GM19438 (cell line): ENCODE measurements at regions not wholly inside any gene's neighbourhood (a gene's known extent, or its start where the extent isn't known, plus 50 kb on each side); places are given as distances from the start of the nearest gene placed in this dataset.
"Not testable (repeated sequence)": the region's sequence is repeated elsewhere in the genome, so short reads cannot be mapped to it uniquely, and the experiment has no call there.

ENCODE experiments used
- ATAC-seq: cut with Tn5 transposase; IDR thresholded peaks from one replicate; pipeline ENCODE4 v1.9.1; 2021; ENCODE audit warnings: low read depth; ENCODE audit not compliant: unreplicated experiment

- no peak for ATAC-seq
These were observed 54.1 kb upstream of the SHLD1 start for GRCh38 chr20:5696011-5696559.

GRCh38 chr20:5691918-5692618 lies 58.1 kb upstream of the SHLD1 start:
- peak; percentile 99 for ATAC-seq

- no peak for ATAC-seq
These were observed 60.7 kb upstream of the SHLD1 start for GRCh38 chr20:5689463-5689862.

GRCh38 chr20:5688431-5688972 lies 61.7 kb upstream of the SHLD1 start:
- no peak for ATAC-seq

GRCh38 chr20:5687884-5688283 lies 62.3 kb upstream of the SHLD1 start:
- no peak for ATAC-seq

- no peak for ATAC-seq
These were observed 63.7 kb upstream of the SHLD1 start for GRCh38 chr20:5686384-5687105.

- not testable (repeated sequence) for ATAC-seq
These were observed 67.6 kb upstream of the SHLD1 start for GRCh38 chr20:5682556-5682955.

GRCh38 chr20:5680192-5680591 lies 69.4 kb upstream of the GPCPD1 start:
- ATAC-seq, result no peak

GRCh38 chr20:5678777-5679176 lies 68.0 kb upstream of the GPCPD1 start:
- no peak for ATAC-seq

- ATAC-seq, result not testable (repeated sequence)
These were observed 67.1 kb upstream of the GPCPD1 start for GRCh38 chr20:5677944-5678343.

GRCh38 chr20:5677389-5677788 lies 66.6 kb upstream of the GPCPD1 start:
- no peak for ATAC-seq

GRCh38 chr20:5675103-5676091 lies 64.6 kb upstream of the GPCPD1 start:
- no peak for ATAC-seq

GRCh38 chr20:5674176-5674660 lies 63.4 kb upstream of the GPCPD1 start:
- peak; percentile 86 for ATAC-seq

- no peak for ATAC-seq
These were observed 60.1 kb upstream of the GPCPD1 start for GRCh38 chr20:5670874-5671273.

- no peak for ATAC-seq
These were observed 59.3 kb upstream of the GPCPD1 start for GRCh38 chr20:5670036-5670536.

- no peak for ATAC-seq
These were observed 57.7 kb upstream of the GPCPD1 start for GRCh38 chr20:5668529-5668868.

GRCh38 chr20:5667705-5668528 lies 57.1 kb upstream of the GPCPD1 start:
- ATAC-seq, result peak; percentile 55

GRCh38 chr20:5665417-5665816 lies 54.6 kb upstream of the GPCPD1 start:
- ATAC-seq, result no peak

- ATAC-seq, result no peak
These were observed 52.6 kb upstream of the GPCPD1 start for GRCh38 chr20:5663396-5663795.
